Trophoblast cell (in vitro differentiated cells and primary cell): ENCODE measurements at regions not wholly inside any gene's neighbourhood (a gene's known extent, or its start where the extent isn't known, plus 50 kb on each side); places are given as distances from the start of the nearest gene placed in this dataset.
"Not testable (repeated sequence)": the region's sequence is repeated elsewhere in the genome, so short reads cannot be mapped to it uniquely, and the experiment has no call there.

Experiments used
- DNase-seq, 2 donors: peaks; one replicate each; pipeline ENCODE4 v3.0.0-alpha.2; 2016
- H2AFZ ChIP-seq: 2 replicates; pipeline ENCODE4 v1.6.1; 2013; ENCODE audit warnings: low read length, moderate library complexity, mild to moderate bottlenecking; ENCODE audit not compliant: insufficient read depth, poor library complexity
- H2AK5ac ChIP-seq: 2 replicates; pipeline ENCODE4 v1.6.1; 2013; ENCODE audit warnings: mild to moderate bottlenecking, low read length
- H2BK120ac ChIP-seq: 2 replicates; pipeline ENCODE4 v1.6.1; 2013; ENCODE audit warnings: low read length, mild to moderate bottlenecking, moderate library complexity; ENCODE audit not compliant: insufficient read depth, poor library complexity
- H2BK12ac ChIP-seq: 2 replicates; pipeline ENCODE4 v1.6.1; 2013; ENCODE audit warnings: mild to moderate bottlenecking, low read length, moderate library complexity
- H2BK5ac ChIP-seq: 2 replicates; pipeline ENCODE4 v1.6.1; 2013; ENCODE audit warnings: low read length, low read depth, moderate library complexity, mild to moderate bottlenecking; ENCODE audit not compliant: poor library complexity
- H3K14ac ChIP-seq: 2 replicates; pipeline ENCODE4 v1.6.1; 2013; ENCODE audit warnings: mild to moderate bottlenecking, low read length
- H3K18ac ChIP-seq: 2 replicates; pipeline ENCODE4 v1.6.1; 2013; ENCODE audit warnings: mild to moderate bottlenecking, low read length
- H3K23ac ChIP-seq: 2 replicates; pipeline ENCODE4 v1.6.1; 2013; ENCODE audit warnings: low read length
- H3K27ac ChIP-seq: 2 replicates; pipeline ENCODE4 v1.5.1; 2013; ENCODE audit warnings: low read depth, mild to moderate bottlenecking, inconsistent platforms, low read length, moderate library complexity
- H3K27me3 ChIP-seq: 2 replicates; pipeline ENCODE4 v1.6.1; 2013; ENCODE audit warnings: inconsistent platforms, mild to moderate bottlenecking, low read length, moderate library complexity; ENCODE audit not compliant: insufficient read depth
- H3K36me3 ChIP-seq, 2 experiments: 1 replicate in 1 of 2; 2 replicates in 1 of 2; pipeline ENCODE4 v1.6.1; 2013; ENCODE audit warnings: low read length in 2 of 2, mild to moderate bottlenecking in 2 of 2, moderate library complexity in 1 of 2; ENCODE audit not compliant: insufficient read depth in 2 of 2, control insufficient read depth in 1 of 2
- H3K4ac ChIP-seq: 2 replicates; pipeline ENCODE4 v1.6.1; 2013; ENCODE audit warnings: low read depth, mild to moderate bottlenecking, low read length, moderate library complexity
- H3K4me1 ChIP-seq, 2 experiments: 1 replicate in 1 of 2; 2 replicates in 1 of 2; pipeline ENCODE4 v1.6.1; 2013; ENCODE audit warnings: low read length in 2 of 2, mild to moderate bottlenecking in 2 of 2, moderate library complexity in 1 of 2; ENCODE audit not compliant: insufficient read depth in 2 of 2, control insufficient read depth in 1 of 2
- H3K4me2 ChIP-seq: 2 replicates; pipeline ENCODE4 v1.6.1; 2013; ENCODE audit warnings: inconsistent platforms, mild to moderate bottlenecking, low read length, moderate library complexity
- H3K4me3 ChIP-seq: 2 replicates; pipeline ENCODE4 v1.5.1; 2013; ENCODE audit warnings: mild to moderate bottlenecking, low read depth, low read length, inconsistent platforms
- H3K79me1 ChIP-seq: one replicate; pipeline ENCODE4 v1.6.1; 2013; ENCODE audit warnings: low read length
- H3K79me2 ChIP-seq: 2 replicates; pipeline ENCODE4 v1.6.1; 2013; ENCODE audit warnings: low read length, mild to moderate bottlenecking; ENCODE audit not compliant: control insufficient read depth, insufficient read depth, poor library complexity
- H3K9ac ChIP-seq: 2 replicates; pipeline ENCODE4 v1.6.1; 2013; ENCODE audit warnings: mild to moderate bottlenecking, low read length
- H3K9me3 ChIP-seq: 2 replicates; pipeline ENCODE4 v1.6.1; 2013; ENCODE audit warnings: low read depth, mild to moderate bottlenecking, control low read depth, inconsistent platforms, low read length; ENCODE audit not compliant: insufficient read depth
- H4K12ac ChIP-seq: 2 replicates; pipeline ENCODE4 v1.6.1; 2013; ENCODE audit warnings: low read depth, mild to moderate bottlenecking, low read length, moderate library complexity
- H4K8ac ChIP-seq: 2 replicates; pipeline ENCODE4 v1.6.1; 2013; ENCODE audit warnings: low read depth, mild to moderate bottlenecking, low read length, moderate library complexity
- H4K91ac ChIP-seq: one replicate; pipeline ENCODE4 v1.6.1; 2013; ENCODE audit warnings: low read depth, mild to moderate bottlenecking, low read length, moderate library complexity
- WGBS: extraction: QIAGEN DNeasy Blood & Tissue Kit; methylation state at CpG from one replicate; pipeline ENCODE4 v1.1.7; 2013; ENCODE audit warnings: missing lambda C conversion rate; ENCODE audit not compliant: insufficient read length, insufficient coverage; ENCODE audit errors: extremely low coverage; 5-methylcytosine and 5-hydroxymethylcytosine counted together

DNA sequence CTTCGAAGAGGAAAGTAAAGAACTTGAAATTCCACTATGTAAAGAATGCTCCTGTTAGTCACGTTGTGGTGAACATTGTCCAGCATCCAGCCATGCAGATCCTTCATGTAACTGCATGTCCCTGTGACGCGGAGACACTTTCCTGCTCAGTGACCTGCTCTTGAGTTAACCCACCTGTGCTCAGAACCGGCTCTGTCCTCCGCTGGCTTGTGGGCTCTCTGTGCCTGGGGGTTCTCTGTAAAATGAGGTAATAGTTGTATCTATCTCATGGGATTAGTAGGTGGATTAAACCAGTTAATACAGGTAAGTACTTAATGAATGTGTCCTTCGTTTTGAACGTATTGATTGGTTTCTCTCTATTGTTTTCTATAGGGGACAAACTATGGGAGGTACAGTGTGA, 100.6 kb upstream of the FAM153A start:
- not testable (repeated sequence) for H3K27ac ChIP-seq, H3K4me3 ChIP-seq, H3K9ac ChIP-seq, H3K79me2 ChIP-seq, H3K4me1 ChIP-seq, H3K4ac ChIP-seq, H3K23ac ChIP-seq, H3K27me3 ChIP-seq, H3K14ac ChIP-seq, H4K12ac ChIP-seq, H2AFZ ChIP-seq, H2BK120ac ChIP-seq, H2BK5ac ChIP-seq, H2BK12ac ChIP-seq, H3K9me3 ChIP-seq, H3K18ac ChIP-seq, H3K36me3 ChIP-seq, H2AK5ac ChIP-seq, DNase-seq, H3K4me2 ChIP-seq, H4K91ac ChIP-seq, H4K8ac ChIP-seq, H3K79me1 ChIP-seq
- WGBS: no CpG with 5 or more reads among the region's 8 CpGs

- H2AK5ac ChIP-seq, H3K14ac ChIP-seq, H3K4me1 ChIP-seq, H2BK5ac ChIP-seq, H2AFZ ChIP-seq, H4K12ac ChIP-seq, H3K36me3 ChIP-seq, H3K23ac ChIP-seq, H3K27me3 ChIP-seq, H2BK120ac ChIP-seq, H3K79me1 ChIP-seq, H3K4me3 ChIP-seq, H4K8ac ChIP-seq, H3K18ac ChIP-seq, H3K27ac ChIP-seq, DNase-seq, H3K79me2 ChIP-seq, H4K91ac ChIP-seq, H3K9me3 ChIP-seq, H3K9ac ChIP-seq, H2BK12ac ChIP-seq, H3K4ac ChIP-seq: not testable (repeated sequence)
- H3K4me2 ChIP-seq: peak overlapping the region; percentile 70
- no CpG with 5 or more reads among the region's 15 CpGs for WGBS
These were observed 93.2 kb upstream of the FAM153A start for GRCh38 chr5:177875900-177876238.

GRCh38 chr5:177875013-177875899, 92.6 kb upstream of the FAM153A start:
- Histone ChIP-seq H4K91ac (peak overlapping the region; percentile 14), H4K8ac (peak overlapping the region; percentile 54), H3K4me3 (peak overlapping the region; percentile 79), H4K12ac (peak overlapping the region; percentile 75)
- not testable (repeated sequence) for H3K79me2 ChIP-seq, H3K27ac ChIP-seq, H3K9ac ChIP-seq, H2BK120ac ChIP-seq, H3K4me2 ChIP-seq, H3K18ac ChIP-seq, H3K27me3 ChIP-seq, H2BK12ac ChIP-seq, H3K9me3 ChIP-seq, H3K4ac ChIP-seq, H3K14ac ChIP-seq, H2BK5ac ChIP-seq, H3K4me1 ChIP-seq, DNase-seq, H3K79me1 ChIP-seq, H3K36me3 ChIP-seq, H2AFZ ChIP-seq, H3K23ac ChIP-seq, H2AK5ac ChIP-seq
- WGBS: no CpG with 5 or more reads among the region's 56 CpGs

GRCh38 chr5:177863822-177864446, 81.2 kb upstream of the FAM153A start:
- not testable (repeated sequence) for H3K18ac ChIP-seq, H2BK5ac ChIP-seq, H3K79me2 ChIP-seq, H3K4ac ChIP-seq, H3K27ac ChIP-seq, H3K9ac ChIP-seq, H3K4me1 ChIP-seq, H2BK12ac ChIP-seq, H3K36me3 ChIP-seq, H3K27me3 ChIP-seq, H2AFZ ChIP-seq, H3K4me3 ChIP-seq, DNase-seq, H2BK120ac ChIP-seq, H3K9me3 ChIP-seq, H3K79me1 ChIP-seq, H4K12ac ChIP-seq, H3K4me2 ChIP-seq, H3K23ac ChIP-seq, H4K8ac ChIP-seq, H2AK5ac ChIP-seq, H4K91ac ChIP-seq, H3K14ac ChIP-seq
- no CpG with 5 or more reads among the region's 18 CpGs for WGBS
